ENCODE measurements at regions not wholly inside any gene's neighbourhood (a gene's known extent, or its start where the extent isn't known, plus 50 kb on each side); places are given as distances from the start of the nearest gene placed in this dataset.

DNA sequence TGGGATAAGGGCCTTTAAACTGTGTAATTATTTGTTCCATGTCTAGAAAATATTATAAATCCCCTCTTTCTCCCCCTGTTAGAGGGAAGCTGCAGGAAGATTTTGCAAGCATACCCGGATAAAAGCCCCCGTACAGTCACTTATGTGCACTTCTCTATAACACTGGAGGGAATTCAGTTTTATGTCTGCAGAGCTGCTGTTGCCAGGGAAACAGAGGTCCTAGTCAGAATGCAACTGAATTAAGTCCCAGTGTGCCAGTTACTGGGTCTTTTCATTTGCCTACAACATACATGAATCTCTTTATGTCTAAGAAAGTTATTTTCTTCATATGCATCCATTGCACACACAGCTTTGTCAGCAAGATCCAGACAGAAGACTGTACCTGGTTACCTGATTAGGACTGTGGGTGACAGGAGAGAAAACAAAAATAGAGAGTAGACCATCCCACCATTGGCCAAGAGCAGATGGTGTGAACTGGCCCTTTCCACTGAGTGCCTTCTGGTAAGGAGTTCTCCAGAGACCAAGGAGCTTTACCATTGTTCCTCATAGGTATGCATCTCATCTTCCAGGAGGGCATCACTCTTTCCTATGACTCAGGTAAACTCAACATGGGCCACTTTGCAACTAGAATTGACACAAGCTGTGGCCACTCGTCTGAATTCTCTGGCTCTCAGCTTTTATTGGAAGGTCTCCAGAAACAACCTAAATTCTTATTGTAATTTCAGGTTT is 180.8 kb upstream of the PHACTR1 start:
- H3K9me3 Mint-ChIP-seq (ENCODE audit: unreplicated experiment) = no peaks in the 10 kb centered on the region
- Histone ChIP-seq H3K27ac (ENCODE audit: low read depth, low read length) (no peak overlapping the region), H3K9ac (ENCODE audit: low read length) (no peak overlapping the region), H3K36me3 (ENCODE audit: insufficient read depth, low read length) (no peaks in the 10 kb centered on the region), H3K79me2 (ENCODE audit: insufficient read depth, low read length) (no peaks in the 10 kb centered on the region), H3K27me3 (ENCODE audit: insufficient read depth, low read length) (no peaks in the 10 kb centered on the region), H3K4me2 (ENCODE audit: low read length) (no peak overlapping the region), H2AFZ (ENCODE audit: low read depth, low read length) (no peak overlapping the region), H3K4me3 (ENCODE audit: insufficient read depth, low read depth, low read length) (no peak overlapping the region), H3K9me3 (ENCODE audit: insufficient read depth, low read depth, low read length) (no peaks in the 10 kb centered on the region), H4K20me1 (ENCODE audit: insufficient read depth, low read length) (no peaks in the 10 kb centered on the region), H3K4me1 (ENCODE audit: insufficient read depth, low read length) (peaks cover 19% of the 10 kb centered on the region)
- no peaks in the 10 kb centered on the region for H3K27me3 Mint-ChIP-seq (ENCODE audit: low read depth, unreplicated experiment)
- H3K4me1 Mint-ChIP-seq (ENCODE audit: low read depth, unreplicated experiment) = peaks cover 20% of the 10 kb centered on the region
- DNase-seq (ENCODE audit: low read depth) (no peak), FAIRE-seq (no peak)
- no peak overlapping the region for H3K4me3 Mint-ChIP-seq (ENCODE audit: unreplicated experiment)
- TF ChIP-seq EZH2 (IDR thresholded peaks at IDR 0.05; ENCODE audit: insufficient read depth, low read length) = no peak
- TF ChIP-seq, protein P1, sequence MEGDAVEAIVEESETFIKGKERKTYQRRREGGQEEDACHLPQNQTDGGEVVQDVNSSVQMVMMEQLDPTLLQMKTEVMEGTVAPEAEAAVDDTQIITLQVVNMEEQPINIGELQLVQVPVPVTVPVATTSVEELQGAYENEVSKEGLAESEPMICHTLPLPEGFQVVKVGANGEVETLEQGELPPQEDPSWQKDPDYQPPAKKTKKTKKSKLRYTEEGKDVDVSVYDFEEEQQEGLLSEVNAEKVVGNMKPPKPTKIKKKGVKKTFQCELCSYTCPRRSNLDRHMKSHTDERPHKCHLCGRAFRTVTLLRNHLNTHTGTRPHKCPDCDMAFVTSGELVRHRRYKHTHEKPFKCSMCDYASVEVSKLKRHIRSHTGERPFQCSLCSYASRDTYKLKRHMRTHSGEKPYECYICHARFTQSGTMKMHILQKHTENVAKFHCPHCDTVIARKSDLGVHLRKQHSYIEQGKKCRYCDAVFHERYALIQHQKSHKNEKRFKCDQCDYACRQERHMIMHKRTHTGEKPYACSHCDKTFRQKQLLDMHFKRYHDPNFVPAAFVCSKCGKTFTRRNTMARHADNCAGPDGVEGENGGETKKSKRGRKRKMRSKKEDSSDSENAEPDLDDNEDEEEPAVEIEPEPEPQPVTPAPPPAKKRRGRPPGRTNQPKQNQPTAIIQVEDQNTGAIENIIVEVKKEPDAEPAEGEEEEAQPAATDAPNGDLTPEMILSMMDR (IDR thresholded peaks at IDR 0.05; ENCODE audit: insufficient read depth, low read depth, low read length) = no peak
- H3K27ac Mint-ChIP-seq (ENCODE audit: unreplicated experiment) = no peak overlapping the region
- H3K36me3 Mint-ChIP-seq (ENCODE audit: low read depth, unreplicated experiment) = no peaks in the 10 kb centered on the region

DNA sequence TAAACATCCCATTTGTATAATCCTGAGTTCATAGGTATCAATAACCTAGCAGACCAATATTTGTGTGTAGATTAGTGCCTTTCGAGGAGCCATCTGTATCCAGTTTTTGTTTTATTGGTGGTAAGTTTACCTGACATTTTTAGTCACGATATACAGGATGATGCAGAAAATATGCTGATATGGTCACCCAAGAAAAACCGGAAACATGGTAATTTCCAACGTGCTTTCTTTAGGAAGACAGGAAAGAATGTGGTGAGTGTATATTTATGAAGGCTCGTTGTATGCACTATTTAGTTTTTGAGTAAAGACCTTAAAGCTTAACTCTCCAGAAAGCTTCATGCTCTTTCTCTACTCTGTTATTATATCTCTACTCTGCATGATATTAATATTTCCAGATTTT is 180.2 kb upstream of the PHACTR1 start:
- Mint-ChIP-seq H3K27me3 (ENCODE audit: low read depth, unreplicated experiment) (no peaks in the 10 kb centered on the region), H3K4me3 (ENCODE audit: unreplicated experiment) (no peak overlapping the region), H3K9me3 (ENCODE audit: unreplicated experiment) (no peaks in the 10 kb centered on the region), H3K4me1 (ENCODE audit: low read depth, unreplicated experiment) (peaks cover 20% of the 10 kb centered on the region), H3K36me3 (ENCODE audit: low read depth, unreplicated experiment) (no peaks in the 10 kb centered on the region), H3K27ac (ENCODE audit: unreplicated experiment) (no peak overlapping the region)
- Histone ChIP-seq H3K36me3 (ENCODE audit: insufficient read depth, low read length) (no peaks in the 10 kb centered on the region), H2AFZ (ENCODE audit: low read depth, low read length) (no peak overlapping the region), H3K27ac (ENCODE audit: low read depth, low read length) (no peak overlapping the region), H3K79me2 (ENCODE audit: insufficient read depth, low read length) (no peaks in the 10 kb centered on the region), H3K9ac (ENCODE audit: low read length) (no peak overlapping the region), H3K4me3 (ENCODE audit: insufficient read depth, low read depth, low read length) (no peak overlapping the region), H4K20me1 (ENCODE audit: insufficient read depth, low read length) (no peaks in the 10 kb centered on the region), H3K9me3 (ENCODE audit: insufficient read depth, low read depth, low read length) (no peaks in the 10 kb centered on the region), H3K4me2 (ENCODE audit: low read length) (no peak overlapping the region), H3K27me3 (ENCODE audit: insufficient read depth, low read length) (no peaks in the 10 kb centered on the region), H3K4me1 (ENCODE audit: insufficient read depth, low read length) (peaks cover 19% of the 10 kb centered on the region)
- TF ChIP-seq, protein P1 (IDR thresholded peaks at IDR 0.05; ENCODE audit: insufficient read depth, low read depth, low read length) = no peak
- TF ChIP-seq EZH2 (IDR thresholded peaks at IDR 0.05; ENCODE audit: insufficient read depth, low read length) = no peak
- FAIRE-seq = no peak
- no peak for DNase-seq (ENCODE audit: low read depth)

DNA sequence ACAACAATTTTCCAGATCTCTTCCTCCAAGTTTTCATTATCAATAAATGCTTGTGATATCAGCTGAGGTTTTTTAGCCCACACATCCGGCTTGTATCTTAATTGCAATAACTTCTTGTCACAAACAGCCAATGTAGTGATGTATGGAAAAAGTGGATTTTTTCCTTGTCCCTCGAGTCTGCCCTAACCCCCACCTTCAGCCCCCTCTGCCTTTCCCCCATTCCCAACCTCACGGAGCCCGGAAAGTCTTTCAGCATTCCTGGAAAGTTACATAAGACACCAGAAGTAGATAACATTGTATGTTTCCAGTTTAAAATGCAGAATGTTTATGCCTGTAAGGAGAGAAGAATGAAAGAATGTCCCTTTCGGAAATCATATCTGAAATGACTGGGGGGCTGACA is 179.2 kb upstream of the PHACTR1 start:
- Histone ChIP-seq H3K27me3 (ENCODE audit: insufficient read depth, low read length) (no peaks in the 10 kb centered on the region), H3K4me1 (ENCODE audit: insufficient read depth, low read length) (peaks cover 19% of the 10 kb centered on the region), H3K9ac (ENCODE audit: low read length) (peak overlapping the region; percentile 25), H3K36me3 (ENCODE audit: insufficient read depth, low read length) (no peaks in the 10 kb centered on the region), H2AFZ (ENCODE audit: low read depth, low read length) (no peak overlapping the region), H3K27ac (ENCODE audit: low read depth, low read length) (peak overlapping the region; percentile 56), H3K79me2 (ENCODE audit: insufficient read depth, low read length) (no peaks in the 10 kb centered on the region), H3K4me2 (ENCODE audit: low read length) (peak overlapping the region; percentile 56), H3K4me3 (ENCODE audit: insufficient read depth, low read depth, low read length) (no peak overlapping the region), H4K20me1 (ENCODE audit: insufficient read depth, low read length) (no peaks in the 10 kb centered on the region), H3K9me3 (ENCODE audit: insufficient read depth, low read depth, low read length) (no peaks in the 10 kb centered on the region)
- Mint-ChIP-seq H3K36me3 (ENCODE audit: low read depth, unreplicated experiment) (no peaks in the 10 kb centered on the region), H3K27ac (ENCODE audit: unreplicated experiment) (peak overlapping the region; percentile 93), H3K27me3 (ENCODE audit: low read depth, unreplicated experiment) (no peaks in the 10 kb centered on the region), H3K4me3 (ENCODE audit: unreplicated experiment) (no peak overlapping the region), H3K9me3 (ENCODE audit: unreplicated experiment) (peaks cover 2% of the 10 kb centered on the region), H3K4me1 (ENCODE audit: low read depth, unreplicated experiment) (peaks cover 20% of the 10 kb centered on the region)
- DNase-seq (ENCODE audit: low read depth) (peak; percentile 84), FAIRE-seq (peak; percentile 88)
- TF ChIP-seq EZH2 (IDR thresholded peaks at IDR 0.05; ENCODE audit: insufficient read depth, low read length) = no peak
- TF ChIP-seq, protein P1 (IDR thresholded peaks at IDR 0.05; ENCODE audit: insufficient read depth, low read depth, low read length) = no peak

Measured in astrocyte (in vitro differentiated cells and primary cell).